ENCODE measurements at regions not wholly inside any gene's neighbourhood (a gene's known extent, or its start where the extent isn't known, plus 50 kb on each side); places are given as distances from the start of the nearest gene placed in this dataset.

DNA sequence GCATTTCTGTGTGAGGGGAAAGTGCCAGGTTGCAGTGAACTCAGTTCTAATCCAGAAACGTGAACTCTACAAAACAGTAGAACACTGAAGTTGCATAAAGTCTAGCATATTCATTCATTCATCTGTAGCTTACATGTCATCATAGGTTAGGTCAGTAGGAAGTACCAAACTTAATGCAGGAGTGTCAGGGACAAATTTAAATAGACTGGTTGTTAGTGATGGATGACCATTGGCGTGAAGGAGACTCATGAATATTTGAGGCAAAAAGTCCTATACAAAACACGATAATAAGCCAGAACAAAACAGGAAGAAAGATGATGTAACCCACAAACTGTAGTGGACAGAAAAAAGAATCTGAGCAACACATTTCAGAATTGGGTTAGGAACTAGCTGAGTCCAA lies 592.8 kb upstream of the PCDH10 start:
- TF ChIP-seq, protein P1, sequence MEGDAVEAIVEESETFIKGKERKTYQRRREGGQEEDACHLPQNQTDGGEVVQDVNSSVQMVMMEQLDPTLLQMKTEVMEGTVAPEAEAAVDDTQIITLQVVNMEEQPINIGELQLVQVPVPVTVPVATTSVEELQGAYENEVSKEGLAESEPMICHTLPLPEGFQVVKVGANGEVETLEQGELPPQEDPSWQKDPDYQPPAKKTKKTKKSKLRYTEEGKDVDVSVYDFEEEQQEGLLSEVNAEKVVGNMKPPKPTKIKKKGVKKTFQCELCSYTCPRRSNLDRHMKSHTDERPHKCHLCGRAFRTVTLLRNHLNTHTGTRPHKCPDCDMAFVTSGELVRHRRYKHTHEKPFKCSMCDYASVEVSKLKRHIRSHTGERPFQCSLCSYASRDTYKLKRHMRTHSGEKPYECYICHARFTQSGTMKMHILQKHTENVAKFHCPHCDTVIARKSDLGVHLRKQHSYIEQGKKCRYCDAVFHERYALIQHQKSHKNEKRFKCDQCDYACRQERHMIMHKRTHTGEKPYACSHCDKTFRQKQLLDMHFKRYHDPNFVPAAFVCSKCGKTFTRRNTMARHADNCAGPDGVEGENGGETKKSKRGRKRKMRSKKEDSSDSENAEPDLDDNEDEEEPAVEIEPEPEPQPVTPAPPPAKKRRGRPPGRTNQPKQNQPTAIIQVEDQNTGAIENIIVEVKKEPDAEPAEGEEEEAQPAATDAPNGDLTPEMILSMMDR (IDR thresholded peaks at IDR 0.05; ENCODE audit: insufficient read depth, low read length, poor library complexity, severe bottlenecking) = no peak
- no peak for TF ChIP-seq EZH2phosphoT487 (conservative IDR thresholded peaks at IDR 0.05; ENCODE audit: low read length)

All from SU-DHL-6 (cell line).